ENCODE measurements at regions not wholly inside any gene's neighbourhood (a gene's known extent, or its start where the extent isn't known, plus 50 kb on each side); places are given as distances from the start of the nearest gene placed in this dataset.

- TF ChIP-seq RREB1 (CRISPR knock-in tag; IDR thresholded peaks at IDR 0.05) (no peak), SIN3A (IDR thresholded peaks at IDR 0.05; ENCODE audit: borderline replicate concordance in 2 of 2, control insufficient read depth in 1 of 2, low read depth in 2 of 2, low read length in 2 of 2) (no peak), RAD21 (CRISPR knock-in tag; conservative IDR thresholded peaks at IDR 0.05 in 1 of 2, IDR thresholded peaks at IDR 0.05 in 1 of 2) (no peak), WHSC1 (IDR thresholded peaks at IDR 0.05; ENCODE audit: low read length) (no peak), ZNF436 (CRISPR knock-in tag; IDR thresholded peaks at IDR 0.05) (no peak), MTF1 (CRISPR knock-in tag; IDR thresholded peaks at IDR 0.05; ENCODE audit: borderline replicate concordance) (no peak), FOXO4 (CRISPR knock-in tag; IDR thresholded peaks at IDR 0.05) (no peak), MIER1 (IDR thresholded peaks at IDR 0.05; ENCODE audit: low read depth) (no peak), SIX5 (IDR thresholded peaks at IDR 0.05; ENCODE audit: borderline replicate concordance in 1 of 2, insufficient read depth in 1 of 2, low read depth in 1 of 2, low read length in 2 of 2) (no peak)
Measured at GRCh38 chr3:187545366-187545765, 124.8 kb downstream of the SST start (continued).

All from K562 (cell line).